A549 (cell line): ENCODE measurements at regions not wholly inside any gene's neighbourhood (a gene's known extent, or its start where the extent isn't known, plus 50 kb on each side); places are given as distances from the start of the nearest gene placed in this dataset.

Experiments
- CEBPB ChIP-seq, 2 experiments: fragments of >200 bp in 1 of 2; sonication (Bioruptor Twin) in 1 of 2; formaldehyde crosslinking in 1 of 2; IDR thresholded peaks; 2 replicates each; pipeline ENCODE4 v1.6.1; 2012 to 2016
- CTCF ChIP-seq: fragments of >200 bp; sonication (Bioruptor Twin); formaldehyde crosslinking; IDR thresholded peaks from 3 replicates; pipeline ENCODE4 v1.5.1; 2016
- PHF8 ChIP-seq: fragments of 200-600 bp; sonication (generic); IDR thresholded peaks from 2 replicates; pipeline ENCODE4 v1.6.1; 2016; ENCODE audit warnings: low read depth, mild to moderate bottlenecking, antibody characterized with exemption, moderate library complexity, borderline replicate concordance
- POLR2A ChIP-seq: IDR thresholded peaks from 2 replicates; pipeline ENCODE4 v1.6.1; 2012; ENCODE audit warnings: mild to moderate bottlenecking, low read length

- TF ChIP-seq PHF8: no peak
- TF ChIP-seq CEBPB (IDR thresholded peaks at IDR 0.05): no peak
- no peak for TF ChIP-seq CTCF
- TF ChIP-seq POLR2A: no peak
Observed at GRCh38 chr11:4211991-4212390, 117.4 kb downstream of the RRM1 start.
